SK-N-MC (cell line): ENCODE measurements at regions not wholly inside any gene's neighbourhood (a gene's known extent, or its start where the extent isn't known, plus 50 kb on each side); places are given as distances from the start of the nearest gene placed in this dataset.

Experiments used
- EZH2 ChIP-seq: fragments of 200-600 bp; sonication (generic); IDR thresholded peaks from one replicate; pipeline ENCODE4 v1.6.1; 2017; ENCODE audit warnings: antibody characterized with exemption
- FOXP2 ChIP-seq: optimal IDR thresholded peaks from 2 replicates; pipeline ENCODE3; 2011; ENCODE audit warnings: mild to moderate bottlenecking, moderate library complexity; ENCODE audit not compliant: insufficient read depth; ENCODE audit errors: extremely low read length, control extremely low read depth
- POLR2AphosphoS5 ChIP-seq: IDR thresholded peaks from 2 replicates; pipeline ENCODE4 v1.6.1; 2012; ENCODE audit warnings: mild to moderate bottlenecking, low read depth, low read length, borderline replicate concordance

GRCh38 chr3:67289626-67290025 lies 291.5 kb downstream of the KBTBD8 start:
- TF ChIP-seq FOXP2 (no peak), POLR2AphosphoS5 (no peak), EZH2 (no peak)
